ENCODE measurements at regions not wholly inside any gene's neighbourhood (a gene's known extent, or its start where the extent isn't known, plus 50 kb on each side); places are given as distances from the start of the nearest gene placed in this dataset.

- TF ChIP-seq POLR2A (IDR thresholded peaks at IDR 0.05), result no peak
- TF ChIP-seq, protein P1, sequence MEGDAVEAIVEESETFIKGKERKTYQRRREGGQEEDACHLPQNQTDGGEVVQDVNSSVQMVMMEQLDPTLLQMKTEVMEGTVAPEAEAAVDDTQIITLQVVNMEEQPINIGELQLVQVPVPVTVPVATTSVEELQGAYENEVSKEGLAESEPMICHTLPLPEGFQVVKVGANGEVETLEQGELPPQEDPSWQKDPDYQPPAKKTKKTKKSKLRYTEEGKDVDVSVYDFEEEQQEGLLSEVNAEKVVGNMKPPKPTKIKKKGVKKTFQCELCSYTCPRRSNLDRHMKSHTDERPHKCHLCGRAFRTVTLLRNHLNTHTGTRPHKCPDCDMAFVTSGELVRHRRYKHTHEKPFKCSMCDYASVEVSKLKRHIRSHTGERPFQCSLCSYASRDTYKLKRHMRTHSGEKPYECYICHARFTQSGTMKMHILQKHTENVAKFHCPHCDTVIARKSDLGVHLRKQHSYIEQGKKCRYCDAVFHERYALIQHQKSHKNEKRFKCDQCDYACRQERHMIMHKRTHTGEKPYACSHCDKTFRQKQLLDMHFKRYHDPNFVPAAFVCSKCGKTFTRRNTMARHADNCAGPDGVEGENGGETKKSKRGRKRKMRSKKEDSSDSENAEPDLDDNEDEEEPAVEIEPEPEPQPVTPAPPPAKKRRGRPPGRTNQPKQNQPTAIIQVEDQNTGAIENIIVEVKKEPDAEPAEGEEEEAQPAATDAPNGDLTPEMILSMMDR (IDR thresholded peaks at IDR 0.05), result no peak
Observed at GRCh38 chr11:97894978-97895377, 1125.8 kb upstream of the CNTN5 start.

Measured in sigmoid colon (tissue), 3 donors.